Stimulated activated CD4-positive, alpha-beta T cell treated with anti-CD3 and anti-CD28 coated beads, Interleukin-12 subunit alpha, Interleukin-12 subunit beta, amount 100 ng/mL, for 24 hours (primary cell): ENCODE measurements at regions not wholly inside any gene's neighbourhood (a gene's known extent, or its start where the extent isn't known, plus 50 kb on each side); places are given as distances from the start of the nearest gene placed in this dataset.
"Not testable (repeated sequence)": the region's sequence is repeated elsewhere in the genome, so short reads cannot be mapped to it uniquely, and the experiment has no call there.

Experiments
- DNase-seq, 2 experiments: peaks; one replicate each; pipeline ENCODE4 v3.0.0-alpha.2; 2020; ENCODE audit warnings: low read depth in 2 of 2

DNA sequence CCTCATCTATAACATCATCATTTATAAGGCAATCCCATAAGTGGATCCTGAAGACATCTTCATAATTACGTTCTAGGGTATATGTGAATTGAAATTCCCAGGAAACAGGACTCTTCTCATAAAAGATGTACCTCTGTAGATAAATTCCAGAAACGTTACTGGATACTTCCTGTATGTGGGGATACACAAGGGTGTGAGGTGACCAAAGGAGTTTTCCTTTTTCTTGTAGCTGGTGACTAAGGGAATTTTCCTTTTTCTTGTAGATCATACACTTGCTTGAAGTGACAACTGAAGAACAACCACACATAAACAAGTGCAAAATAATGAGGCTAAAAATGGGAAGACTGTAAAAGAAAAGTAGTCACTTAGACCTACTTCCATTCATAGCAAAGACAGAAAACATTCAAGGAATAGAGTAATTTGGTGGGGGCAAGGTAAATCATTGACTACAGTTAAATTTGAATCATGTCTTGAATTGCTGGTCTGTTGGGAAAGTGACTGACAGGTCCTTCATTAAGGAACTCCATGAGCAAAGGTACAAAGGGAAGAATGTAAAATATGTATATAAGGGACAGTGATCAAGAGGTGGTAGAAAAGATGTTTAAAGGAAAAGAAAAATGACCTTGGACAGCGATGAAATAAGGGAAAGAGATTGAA lies 53.2 kb upstream of the UBE2E3 start:
- no peak for DNase-seq

DNA sequence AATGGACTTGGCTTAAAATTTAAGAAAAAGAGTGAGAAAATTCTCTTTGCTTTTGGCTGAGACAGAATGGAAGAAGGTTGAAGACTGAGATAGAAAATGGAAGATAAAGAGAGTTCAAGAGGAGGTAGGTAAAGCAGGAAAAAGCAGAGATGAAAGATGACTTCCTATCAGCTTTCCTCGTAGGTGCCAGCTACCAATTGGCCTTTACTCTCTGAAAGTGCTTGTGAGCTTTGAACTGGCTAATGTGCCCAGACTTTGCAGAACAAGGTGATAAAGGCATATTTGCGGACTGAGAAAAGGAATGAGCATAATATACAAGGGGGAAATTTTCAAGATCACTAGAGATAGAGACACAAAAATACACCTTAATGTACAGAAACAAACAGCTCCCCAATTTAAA lies 54.7 kb upstream of the UBE2E3 start:
- no peak for DNase-seq

DNA sequence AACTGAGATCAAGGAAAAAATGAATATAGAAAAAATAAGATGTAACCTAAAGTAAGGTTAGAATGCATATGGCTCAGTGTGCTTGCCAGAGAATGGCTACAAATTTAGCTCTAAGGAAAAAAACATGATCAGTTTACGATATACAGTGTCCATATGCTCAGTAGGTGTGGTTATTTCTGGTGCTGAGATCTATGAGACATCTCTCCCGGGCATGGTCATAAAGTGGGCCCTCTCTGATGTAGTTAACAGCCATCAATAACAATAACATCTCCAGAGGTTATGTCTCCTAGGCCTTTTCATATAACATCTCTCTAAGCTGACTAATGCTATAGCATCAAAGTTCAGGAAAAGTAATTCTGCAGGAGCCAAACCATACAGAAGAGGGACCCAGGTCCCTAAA lies 56.3 kb upstream of the UBE2E3 start:
- no peak for DNase-seq

DNA sequence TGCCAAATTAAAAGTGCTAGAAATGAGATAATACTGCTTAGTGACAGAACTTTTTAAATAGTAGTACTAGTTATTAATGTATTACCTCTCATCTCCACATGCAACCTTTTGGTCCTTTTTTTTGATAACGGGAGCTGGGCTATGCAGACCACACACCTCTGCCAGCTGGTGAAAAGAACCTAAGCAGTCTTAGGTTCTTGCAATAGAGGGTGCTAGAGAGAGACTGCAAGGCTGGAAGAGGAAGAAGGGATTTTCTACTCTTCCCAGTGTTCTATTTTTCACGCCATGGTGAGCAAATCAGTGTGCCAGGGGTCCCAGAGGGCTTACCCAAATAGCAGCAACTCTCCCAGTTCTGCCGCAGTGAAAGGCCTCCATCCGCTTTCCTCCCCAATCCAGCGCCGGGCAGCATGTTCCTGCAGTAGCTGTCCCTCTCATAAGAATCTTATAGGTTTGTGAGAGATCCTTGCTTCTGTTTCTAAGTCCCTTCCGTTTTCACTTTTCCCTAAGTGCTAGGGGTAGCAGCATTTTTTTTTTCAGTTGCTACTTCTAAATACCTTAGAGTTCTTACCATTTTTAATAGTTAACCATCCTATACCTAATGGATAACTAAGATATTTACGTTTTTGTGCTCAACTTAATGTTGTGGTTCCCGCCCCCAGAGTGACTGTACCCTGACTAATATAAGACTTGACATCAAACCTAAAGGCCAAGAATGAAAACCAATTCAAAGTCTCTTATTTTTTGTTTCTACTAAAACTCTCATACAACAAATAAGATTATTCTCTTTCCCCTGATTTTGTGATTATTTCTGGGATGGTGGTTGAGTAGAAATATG lies 69.4 kb upstream of the UBE2E3 start:
- no peak for DNase-seq

DNA sequence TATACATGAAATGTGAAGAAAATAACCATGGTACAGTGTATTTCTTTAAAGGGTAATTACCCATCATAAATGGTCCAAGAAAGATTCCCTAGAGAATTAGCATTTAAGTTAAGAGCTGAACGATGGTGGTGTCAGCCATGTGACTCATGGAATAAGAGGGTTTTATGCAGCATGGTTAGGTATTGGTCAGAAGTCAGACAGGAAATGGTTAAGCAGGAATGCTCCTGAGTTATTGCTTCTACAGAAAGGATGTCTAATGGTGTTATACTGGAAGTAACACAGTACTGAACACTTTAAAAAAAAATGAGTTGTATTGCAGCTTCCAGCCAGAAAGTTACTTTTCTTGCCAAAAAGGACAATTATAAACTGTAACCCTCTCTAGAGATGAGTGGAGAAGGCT lies 72.7 kb upstream of the UBE2E3 start:
- DNase-seq = no peak

DNA sequence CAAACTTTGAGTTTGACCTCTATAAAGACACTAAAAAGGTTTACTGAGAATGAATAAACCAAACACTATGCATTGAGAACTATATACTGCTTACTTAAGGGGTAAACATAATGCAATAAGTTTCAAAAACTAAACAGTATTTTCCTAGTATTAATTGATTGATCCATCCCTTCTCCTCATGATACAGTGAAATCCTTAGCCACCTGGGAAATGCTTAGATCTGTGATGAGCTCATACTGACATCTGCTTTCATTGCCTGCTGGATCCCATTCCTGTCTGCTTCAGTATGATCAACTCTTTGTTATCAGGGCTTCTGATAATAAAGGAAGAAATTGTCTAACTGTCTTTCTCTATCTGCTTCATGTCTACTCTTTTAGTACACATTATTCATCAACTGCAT lies 74.9 kb upstream of the UBE2E3 start:
- DNase-seq = no peak

DNA sequence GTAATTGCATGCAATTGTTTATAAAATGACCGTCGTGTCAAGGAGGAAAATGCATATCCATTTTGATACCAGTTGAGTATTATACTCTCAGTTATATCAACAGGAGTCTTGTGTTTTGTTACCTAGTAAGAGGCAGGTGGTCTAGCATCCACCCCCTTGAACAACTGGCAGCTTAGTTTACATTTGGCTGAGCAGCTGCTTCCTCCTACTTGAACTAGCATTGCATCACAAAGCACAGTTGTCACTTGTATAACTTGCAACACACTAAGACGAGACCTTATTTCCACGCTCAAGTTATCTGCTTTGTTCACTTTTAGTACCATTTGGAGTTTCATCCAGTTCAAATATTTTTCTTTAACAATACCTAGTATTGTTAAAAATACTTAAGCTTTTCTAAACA lies 75.4 kb upstream of the UBE2E3 start:
- DNase-seq = no peak

DNA sequence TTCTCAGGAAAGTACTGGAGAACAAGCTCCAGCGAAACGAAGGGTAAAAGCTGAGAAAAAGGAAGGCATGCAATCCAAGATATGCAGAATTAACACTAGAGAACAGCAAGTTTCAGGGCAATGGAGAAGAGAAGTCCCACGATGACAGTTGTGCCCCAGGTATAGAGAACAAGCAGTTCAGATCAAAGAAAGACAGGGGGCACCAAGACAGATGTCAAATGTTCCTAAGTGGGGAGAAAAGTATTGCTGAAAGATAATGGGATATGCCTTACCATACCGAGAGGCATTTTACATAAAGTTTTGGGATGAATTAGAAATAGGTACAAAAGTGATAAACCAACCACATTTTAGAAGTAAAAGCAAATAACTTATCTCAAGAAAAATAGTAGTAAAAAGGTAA lies 79.1 kb upstream of the UBE2E3 start:
- DNase-seq = no peak

DNA sequence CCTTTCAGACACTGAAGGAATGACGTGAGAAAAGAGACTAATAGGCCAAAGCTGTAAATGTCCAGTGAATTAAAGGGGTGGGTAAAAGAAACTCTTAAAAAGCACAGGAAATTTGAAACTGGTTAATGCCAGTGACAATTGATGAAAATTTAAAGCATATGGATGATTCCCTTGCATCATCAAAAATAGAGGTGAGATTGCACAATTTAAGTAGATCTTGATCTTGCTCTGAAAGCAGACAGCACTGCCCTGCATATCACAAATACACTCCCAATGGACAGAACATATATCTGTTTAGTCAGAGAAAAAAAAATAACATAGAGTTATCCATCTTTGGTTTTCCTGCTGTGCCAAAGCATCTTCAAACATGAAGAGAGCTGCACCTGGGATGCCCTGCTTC lies 86.7 kb upstream of the UBE2E3 start:
- DNase-seq = no peak

DNA sequence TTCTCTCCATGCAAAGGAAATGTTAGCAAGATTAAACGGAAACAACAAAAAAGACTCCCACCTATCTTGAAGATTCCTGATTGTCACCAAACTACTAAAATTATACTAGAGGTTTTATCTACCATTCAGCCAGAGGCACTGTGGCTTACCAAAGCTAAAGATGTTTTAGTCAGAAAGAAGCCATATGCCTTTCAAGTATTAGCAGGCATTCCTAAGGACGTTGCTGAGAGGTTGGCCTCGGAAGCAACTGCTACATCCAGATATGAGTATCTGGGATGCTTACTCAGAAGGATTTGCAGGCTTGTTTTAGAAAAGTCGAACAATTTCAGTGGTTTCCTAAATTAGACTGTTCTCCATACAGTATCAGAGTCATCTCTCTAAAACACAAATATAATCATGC lies 88.3 kb upstream of the UBE2E3 start:
- no peak for DNase-seq

DNA sequence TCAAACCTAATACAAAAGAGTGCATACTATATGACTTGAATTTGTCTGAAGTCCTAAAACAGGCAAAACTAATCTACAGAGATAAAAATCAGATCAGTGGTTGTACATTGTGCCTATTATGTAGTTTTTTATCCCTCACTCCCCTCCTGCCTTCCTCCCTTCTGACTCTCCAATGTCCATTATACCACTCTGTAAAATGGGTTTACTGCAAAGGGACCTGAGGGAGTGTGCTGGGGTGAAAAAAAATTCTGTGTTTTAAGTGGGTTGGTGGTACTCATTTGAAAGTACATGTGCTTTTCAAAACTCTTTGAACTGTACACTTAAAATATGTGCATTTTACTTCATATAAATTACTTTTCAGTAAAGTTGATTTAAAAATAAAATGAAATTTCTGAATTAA lies 89.0 kb upstream of the UBE2E3 start:
- no peak for DNase-seq

DNA sequence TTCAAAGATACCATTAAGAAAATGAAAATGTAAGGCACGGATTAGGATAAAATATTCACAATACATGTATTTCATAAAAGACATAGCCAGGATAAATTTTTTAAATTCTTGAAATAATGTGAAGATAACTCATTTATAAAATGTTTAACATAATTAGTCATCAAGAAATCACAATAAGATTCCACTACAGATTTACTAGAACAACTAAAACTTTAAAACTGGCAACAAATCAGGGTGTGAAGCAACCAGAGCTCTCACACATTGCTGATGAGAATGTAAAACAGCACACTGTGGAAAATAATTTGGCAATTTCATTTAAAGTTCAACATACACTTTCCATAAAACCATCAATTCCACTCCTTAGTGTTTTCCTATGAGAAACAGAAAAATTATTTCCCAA lies 89.6 kb upstream of the UBE2E3 start:
- DNase-seq = no peak

DNA sequence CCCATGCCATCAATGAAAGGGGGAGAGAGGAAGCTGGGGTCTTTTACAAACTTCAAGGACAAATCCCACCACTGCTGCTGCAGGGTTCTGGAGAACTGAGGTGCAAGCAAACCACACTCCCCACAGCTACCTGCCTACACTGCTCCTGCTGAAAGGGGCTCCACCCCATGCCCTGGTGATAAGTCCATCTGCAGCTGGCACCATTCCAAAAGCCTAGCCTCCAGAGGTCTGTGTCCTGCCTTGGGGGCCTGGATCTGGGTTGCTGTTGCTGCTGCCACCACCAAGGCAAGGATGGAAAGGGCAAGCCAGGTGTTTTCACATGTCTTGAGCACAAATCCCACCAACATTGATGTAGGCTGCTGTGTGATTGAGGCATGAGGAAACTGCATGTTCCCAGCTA lies 97.4 kb upstream of the UBE2E3 start:
- DNase-seq = no peak

DNA sequence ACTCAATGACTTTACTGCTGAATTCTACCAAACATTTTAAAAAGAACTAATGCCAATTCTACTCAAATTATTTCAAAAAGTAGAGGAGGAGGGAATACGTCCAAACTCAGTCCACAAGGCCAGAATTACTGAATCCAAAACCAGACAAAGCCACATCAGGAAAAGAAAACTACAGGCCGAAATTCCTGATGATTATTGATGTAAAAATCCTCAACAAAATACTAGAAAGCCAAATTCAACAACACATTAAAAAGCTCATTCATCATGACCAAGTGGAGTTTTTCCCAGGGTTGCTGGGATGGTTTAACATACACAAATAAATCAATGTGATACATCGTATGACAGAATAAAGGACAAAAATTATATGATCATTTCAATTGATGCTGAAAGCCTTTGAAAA lies 103.9 kb upstream of the UBE2E3 start:
- no peak for DNase-seq

DNA sequence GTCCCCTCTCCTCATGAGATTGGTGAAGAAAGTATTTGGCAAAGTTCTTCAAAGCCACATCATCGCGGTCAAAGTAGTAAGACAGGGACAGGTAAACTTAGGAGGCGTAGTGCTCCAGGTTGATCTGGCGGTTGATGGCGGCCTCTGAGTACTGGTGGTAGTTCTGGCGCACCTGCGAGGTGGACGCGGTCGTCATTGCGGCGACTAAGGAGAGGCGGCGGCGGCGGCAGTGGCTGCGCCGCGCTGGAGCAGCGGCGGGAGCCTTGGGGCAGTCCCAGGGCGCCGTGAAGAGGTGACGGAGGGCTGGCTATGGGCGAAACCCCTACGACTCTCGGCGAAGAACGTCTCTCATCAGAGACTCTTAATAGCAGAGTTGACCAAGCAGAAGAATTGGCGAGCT lies 107.2 kb upstream of the UBE2E3 start:
- no peak for DNase-seq

DNA sequence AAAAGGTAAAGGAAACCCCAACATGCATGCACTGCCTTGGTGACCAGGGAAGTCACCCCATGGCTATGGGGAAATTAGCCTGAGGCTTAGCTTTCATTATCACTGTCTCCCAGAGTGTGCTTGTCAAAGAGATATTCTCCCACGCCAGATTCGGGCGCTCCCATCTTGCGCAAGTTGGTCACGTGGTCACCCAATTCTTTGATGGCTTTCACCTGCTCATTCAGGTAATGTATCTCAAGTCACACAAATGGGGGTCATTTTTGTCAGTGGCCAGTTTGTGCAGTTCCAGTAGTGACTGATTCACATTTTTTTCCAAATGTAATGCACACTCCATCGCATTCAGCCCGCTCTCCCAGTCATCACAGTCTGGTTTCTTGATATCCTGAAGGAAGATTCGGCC lies 107.6 kb upstream of the UBE2E3 start:
- DNase-seq = not testable (repeated sequence)

DNA sequence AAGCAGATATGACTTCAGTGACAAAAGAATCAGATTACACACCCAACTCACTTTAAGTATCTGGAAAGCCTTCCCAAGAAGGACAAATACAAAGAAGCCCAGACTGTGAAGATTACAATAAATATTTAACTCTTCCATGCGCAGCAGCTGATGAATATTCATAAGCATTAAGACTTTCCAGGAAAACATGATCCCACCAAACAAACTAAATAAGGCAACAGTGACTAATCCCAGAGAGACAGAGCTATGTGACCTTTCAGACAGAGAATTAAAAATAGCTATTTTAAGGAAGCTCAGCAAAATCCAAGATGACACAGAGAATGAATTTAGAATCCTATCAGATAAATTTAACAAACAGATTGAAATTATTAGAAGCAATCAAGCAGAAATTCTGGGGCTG lies 108.2 kb upstream of the UBE2E3 start:
- no peak for DNase-seq

DNA sequence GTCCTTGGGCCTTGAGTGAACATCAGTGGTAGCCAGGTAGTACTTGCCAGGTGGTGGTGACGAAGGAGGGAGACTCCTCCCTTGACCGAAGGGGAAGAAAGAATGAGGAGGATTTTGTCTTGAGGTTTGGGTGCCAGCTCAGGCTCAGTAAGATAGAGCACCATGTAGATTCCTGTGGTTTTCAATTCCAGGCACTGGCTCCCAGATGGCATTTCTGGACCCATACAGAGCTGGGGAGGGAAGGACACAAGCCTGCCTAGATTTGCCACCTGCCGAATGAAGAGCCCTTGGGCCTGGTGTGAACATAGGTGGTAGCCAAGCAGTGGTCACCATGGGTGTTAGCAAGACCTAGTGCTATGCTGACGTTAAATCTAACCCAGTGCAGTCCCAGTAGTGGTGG lies 108.8 kb upstream of the UBE2E3 start:
- DNase-seq = no peak

DNA sequence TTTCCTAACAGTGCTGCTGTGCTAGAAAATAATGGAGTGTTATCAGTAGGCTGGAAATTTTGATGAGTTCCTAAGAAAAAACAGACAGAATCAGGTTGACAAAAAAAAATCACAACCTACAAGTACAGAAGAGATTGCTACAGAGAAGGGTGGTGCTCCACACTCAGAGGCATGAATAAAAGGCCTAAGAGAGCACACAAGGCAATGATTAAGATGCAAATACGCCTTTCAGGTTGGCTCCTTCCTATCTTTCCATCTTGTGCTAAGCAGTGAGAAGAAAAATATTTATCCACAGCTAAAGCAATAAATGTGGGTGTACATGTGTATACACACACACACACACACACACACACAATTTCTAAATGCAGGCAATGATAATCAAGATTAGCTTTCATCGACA lies 130.6 kb upstream of the UBE2E3 start:
- no peak for DNase-seq

DNA sequence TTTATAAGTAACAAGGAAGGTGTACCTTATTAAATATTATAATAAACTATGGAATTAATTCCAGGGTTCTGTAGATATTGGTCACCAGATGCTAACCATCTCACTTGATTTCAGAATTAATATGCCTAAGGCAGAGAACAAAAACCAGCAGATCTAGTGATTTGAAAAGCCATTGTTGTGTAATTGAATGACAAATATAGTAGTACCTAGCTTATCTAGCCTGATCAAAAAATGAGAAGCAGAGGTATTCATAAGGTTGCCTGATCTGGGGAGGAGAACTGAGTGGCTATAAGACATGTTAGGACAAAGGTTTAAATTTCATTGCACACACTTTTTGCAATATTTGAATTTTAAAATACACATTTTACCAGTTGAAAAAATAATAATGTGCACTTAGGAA lies 132.0 kb upstream of the UBE2E3 start:
- no peak for DNase-seq

DNA sequence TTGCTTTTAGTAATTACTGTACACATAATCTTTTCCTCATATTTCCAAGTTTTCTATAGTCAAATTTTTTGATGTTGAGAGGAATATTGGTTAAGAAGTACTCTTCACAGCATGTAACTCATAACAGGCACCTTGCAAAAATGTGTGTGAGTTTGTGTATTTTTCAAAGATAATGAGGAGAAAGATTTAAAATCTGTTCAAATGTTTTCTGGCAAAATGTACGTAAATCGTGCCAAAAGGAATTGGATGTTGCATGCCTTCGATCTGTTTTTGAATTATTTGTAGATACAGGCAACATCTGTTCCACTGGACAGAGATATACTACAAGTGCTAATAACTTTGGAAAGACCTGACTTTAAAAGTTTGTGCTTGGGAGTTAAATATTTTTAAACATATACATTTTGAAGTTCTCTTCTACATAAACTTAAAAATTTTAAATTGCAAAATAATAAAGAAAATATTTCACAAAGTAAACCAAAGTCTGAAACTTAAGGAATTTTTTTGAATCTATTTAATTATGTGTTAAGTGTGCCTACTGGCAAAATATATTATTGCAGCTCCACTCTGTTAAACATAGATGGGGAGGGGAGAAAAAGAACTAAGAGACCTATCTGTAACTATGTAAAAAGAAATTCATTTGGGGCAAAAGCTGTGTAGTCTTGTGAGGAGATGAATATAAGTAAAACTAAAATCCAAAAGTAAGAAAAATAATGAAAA lies 133.5 kb upstream of the UBE2E3 start:
- no peak for DNase-seq

DNA sequence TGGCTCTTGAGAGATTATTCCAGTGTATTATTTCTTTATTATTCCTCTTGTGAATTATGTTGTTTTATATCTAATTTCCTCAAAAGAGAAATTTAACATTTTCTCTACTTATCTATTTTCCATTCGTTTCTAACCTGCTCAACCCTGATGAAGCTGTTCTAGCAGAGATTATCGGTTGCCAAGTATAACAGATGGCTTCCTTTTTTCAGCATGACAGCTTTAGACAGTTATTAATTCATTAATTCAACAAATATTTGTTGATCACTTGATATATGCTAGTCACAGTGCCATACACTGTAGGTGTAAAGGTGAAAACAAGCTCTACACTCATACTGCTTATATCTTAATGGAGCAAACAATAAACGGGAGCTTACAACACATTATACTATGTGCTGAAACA lies 137.9 kb upstream of the UBE2E3 start:
- DNase-seq = no peak

DNA sequence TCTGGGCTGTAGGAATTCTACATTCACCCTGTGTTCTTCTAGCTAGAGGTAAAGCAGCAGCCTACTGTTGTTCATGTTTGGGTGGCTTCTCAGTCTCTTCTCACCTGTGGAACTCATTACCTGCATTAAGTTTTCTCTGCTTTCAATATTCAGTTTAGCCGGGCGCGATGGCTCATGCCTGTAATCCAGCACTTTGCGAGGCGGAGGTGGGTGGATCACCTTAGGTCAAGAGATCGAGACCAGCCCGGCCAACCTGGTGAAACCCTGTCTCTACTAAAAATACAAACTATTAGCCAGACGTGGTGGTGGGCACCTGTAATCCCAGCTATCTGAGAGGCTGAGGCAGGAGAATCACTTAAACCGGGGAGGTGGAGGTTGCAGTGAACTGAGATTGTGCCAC lies 139.8 kb upstream of the UBE2E3 start:
- no peak for DNase-seq
